Lung (tissue), 11 donors: ENCODE measurements at regions not wholly inside any gene's neighbourhood (a gene's known extent, or its start where the extent isn't known, plus 50 kb on each side); places are given as distances from the start of the nearest gene placed in this dataset.

Source experiments
- ATAC-seq: fragments of 200-7000 bp; cut with Tn5 transposase; one replicate; pipeline ENCODE4 v1.9.1; 2020; ENCODE audit warnings: moderate number of reproducible peaks; ENCODE audit not compliant: insufficient read depth, low FRiP score
- DNase-seq, 3 donors: peaks; one replicate each; pipeline ENCODE4 v3.0.0-alpha.2; 2013 to 2017
- H3K27ac ChIP-seq, 2 donors: one replicate each; pipeline ENCODE4 v1.5.1; 2013; ENCODE audit warnings: mild to moderate bottlenecking in 2 of 2, moderate library complexity in 2 of 2, control low read depth in 1 of 2, inconsistent platforms in 1 of 2, low read depth in 1 of 2, low read length in 1 of 2
- H3K27me3 ChIP-seq, 3 donors: one replicate each; pipeline ENCODE4 v1.5.1; 2013; ENCODE audit warnings: low read length in 2 of 3; ENCODE audit not compliant: control insufficient read depth in 3 of 3, insufficient read depth in 3 of 3
- H3K36me3 ChIP-seq, 4 donors: one replicate each; pipeline ENCODE4 v1.5.1; 2013; ENCODE audit warnings: low read length in 4 of 4, mild to moderate bottlenecking in 1 of 4, moderate library complexity in 1 of 4; ENCODE audit not compliant: control insufficient read depth in 4 of 4, insufficient read depth in 4 of 4
- H3K4me1 ChIP-seq, 5 donors: one replicate each; pipeline ENCODE4 v1.5.1; 2013; ENCODE audit warnings: low read length in 5 of 5, mild to moderate bottlenecking in 2 of 5, moderate library complexity in 1 of 5; ENCODE audit not compliant: control insufficient read depth in 5 of 5, insufficient read depth in 5 of 5
- H3K4me3 ChIP-seq: one replicate; pipeline ENCODE4 v1.5.1; 2013; ENCODE audit warnings: mild to moderate bottlenecking, control low read depth, moderate library complexity
- H3K9ac ChIP-seq, 2 donors: one replicate each; pipeline ENCODE4 v1.5.1; 2013; ENCODE audit warnings: low read length in 2 of 2, control low read depth in 1 of 2; ENCODE audit not compliant: insufficient read depth in 1 of 2
- H3K9me3 ChIP-seq, 4 donors: one replicate each; pipeline ENCODE4 v1.5.1; 2013; ENCODE audit warnings: low read length in 3 of 4, mild to moderate bottlenecking in 1 of 4, moderate library complexity in 1 of 4; ENCODE audit not compliant: control insufficient read depth in 4 of 4, insufficient read depth in 3 of 4
- CTCF ChIP-seq: IDR thresholded peaks from 2 replicates; pipeline ENCODE4 v1.5.1; 2012; ENCODE audit warnings: mild to moderate bottlenecking; ENCODE audit errors: control extremely low read depth, extremely low read depth
- WGBS, 2 donors: extraction: QIAGEN DNeasy Blood & Tissue Kit; methylation state at CpG; one replicate each; pipeline ENCODE4 v1.1.7; 2013; 5-methylcytosine and 5-hydroxymethylcytosine counted together
- donor health status: control.
- donor health status: control.
- donor health status: Bipolar disorder and iron deficiency.
- donor health status: healthy.
- donor health status: DM: yes; HTN: yes; CAD: no.

- ATAC-seq (no peak), DNase-seq (no peak)
- H3K9me3 ChIP-seq = no peaks in the 10 kb centered on the region
- H3K36me3 ChIP-seq = no peaks in the 10 kb centered on the region
- 81 to 87% methylated on average over 9 of the region's 9 CpGs for WGBS, 2 donors
- TF ChIP-seq CTCF = no peak
- no peak overlapping the region for H3K4me3 ChIP-seq
- H3K27me3 ChIP-seq = no peaks in the 10 kb centered on the region
- H3K9ac ChIP-seq = no peak overlapping the region
- H3K4me1 ChIP-seq = peaks cover 0 to 3% (median 0%) of the 10 kb centered on the region in 5 donors
- H3K27ac ChIP-seq = no peak overlapping the region
Measured at GRCh38 chr13:26483546-26483945, 73.9 kb upstream of the WASF3 start.

GRCh38 chr13:26484196-26484595, 73.3 kb upstream of the WASF3 start:
- DNase-seq = no peak
- WGBS, 2 donors = 83 to 84% methylated on average over 6 of the region's 6 CpGs
- H3K27ac ChIP-seq = no peak overlapping the region
- no peak for ATAC-seq
- no peaks in the 10 kb centered on the region for H3K27me3 ChIP-seq
- no peak overlapping the region for H3K9ac ChIP-seq
- peaks cover 0 to 3% (median 0%) of the 10 kb centered on the region in 5 donors for H3K4me1 ChIP-seq
- TF ChIP-seq CTCF = no peak
- H3K36me3 ChIP-seq = no peaks in the 10 kb centered on the region
- H3K4me3 ChIP-seq = no peak overlapping the region
- no peaks in the 10 kb centered on the region for H3K9me3 ChIP-seq

GRCh38 chr13:26485288-26485687, 72.2 kb upstream of the WASF3 start:
- no peak overlapping the region for H3K9ac ChIP-seq
- no peaks in the 10 kb centered on the region for H3K9me3 ChIP-seq

More at GRCh38 chr13:26485288-26485687, 72.2 kb upstream of the WASF3 start:
- DNase-seq (no peak), ATAC-seq (no peak)
- H3K27ac ChIP-seq = no peak overlapping the region
- H3K27me3 ChIP-seq = no peaks in the 10 kb centered on the region
- no peak for TF ChIP-seq CTCF
- no peaks in the 10 kb centered on the region for H3K4me1 ChIP-seq
- WGBS, 2 donors = 85 to 86% methylated on average over 7 of the region's 7 CpGs
- H3K36me3 ChIP-seq = no peaks in the 10 kb centered on the region
- no peak overlapping the region for H3K4me3 ChIP-seq
